IgD-negative memory B cell (primary cell): ENCODE measurements at regions not wholly inside any gene's neighbourhood (a gene's known extent, or its start where the extent isn't known, plus 50 kb on each side); places are given as distances from the start of the nearest gene placed in this dataset.
"Not testable (repeated sequence)": the region's sequence is repeated elsewhere in the genome, so short reads cannot be mapped to it uniquely, and the experiment has no call there.

ENCODE experiments used
- H3K27ac Mint-ChIP-seq, 3 donors: one replicate each; pipeline ENCODE4 v1.8.0; 2020 to 2022; ENCODE audit warnings: mild to moderate bottlenecking in 3 of 3, mixed read lengths in 3 of 3, moderate library complexity in 1 of 3
- H3K27me3 Mint-ChIP-seq: one replicate; pipeline ENCODE4 v1.8.0; 2021; ENCODE audit warnings: mixed read lengths
- H3K36me3 Mint-ChIP-seq: one replicate; pipeline ENCODE4 v1.8.0; 2020; ENCODE audit warnings: mild to moderate bottlenecking, mixed read lengths
- H3K4me1 Mint-ChIP-seq, 3 donors: one replicate each; pipeline ENCODE4 v1.8.0; 2020 to 2022; ENCODE audit warnings: mixed read lengths in 3 of 3, mild to moderate bottlenecking in 1 of 3
- H3K4me3 Mint-ChIP-seq, 4 donors: one replicate each; pipeline ENCODE4 v1.8.0; 2020 to 2022; ENCODE audit warnings: mild to moderate bottlenecking in 4 of 4, mixed read lengths in 4 of 4, moderate library complexity in 3 of 4
- H3K9me3 Mint-ChIP-seq, 3 donors: one replicate each; pipeline ENCODE4 v1.8.0; 2020 to 2021; ENCODE audit warnings: mixed read lengths in 3 of 3, mild to moderate bottlenecking in 1 of 3

DNA sequence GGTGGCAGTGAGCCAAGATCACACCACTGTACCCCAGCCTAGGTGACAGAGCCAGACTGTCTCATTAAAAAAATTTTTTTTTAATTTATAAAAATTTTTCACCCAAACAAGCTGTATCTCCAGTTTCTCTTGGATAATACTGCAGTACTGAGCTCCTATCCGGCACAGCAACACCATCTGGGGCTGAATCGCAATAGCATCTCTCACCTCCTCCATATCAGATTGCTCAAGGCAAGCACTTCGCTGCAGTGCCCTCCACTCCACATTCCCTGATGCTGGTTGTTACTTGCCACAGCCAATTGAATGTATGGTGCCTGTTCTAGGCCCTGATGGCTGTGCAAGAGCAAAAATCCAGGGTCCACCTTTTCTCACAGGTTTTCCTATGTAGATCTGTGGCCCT is 69.3 kb upstream of the FAM241A start:
- Mint-ChIP-seq H3K36me3 (no peaks in the 10 kb centered on the region), H3K9me3 (peaks cover 0 to 11% (median 3%) of the 10 kb centered on the region in 3 donors), H3K27ac (no peak overlapping the region), H3K4me3 (peak overlapping the region in 1 of 4 donors; percentile 30), H3K4me1 (peaks cover 0 to 3% (median 0%) of the 10 kb centered on the region in 3 donors), H3K27me3 (peaks cover 3% of the 10 kb centered on the region)

DNA sequence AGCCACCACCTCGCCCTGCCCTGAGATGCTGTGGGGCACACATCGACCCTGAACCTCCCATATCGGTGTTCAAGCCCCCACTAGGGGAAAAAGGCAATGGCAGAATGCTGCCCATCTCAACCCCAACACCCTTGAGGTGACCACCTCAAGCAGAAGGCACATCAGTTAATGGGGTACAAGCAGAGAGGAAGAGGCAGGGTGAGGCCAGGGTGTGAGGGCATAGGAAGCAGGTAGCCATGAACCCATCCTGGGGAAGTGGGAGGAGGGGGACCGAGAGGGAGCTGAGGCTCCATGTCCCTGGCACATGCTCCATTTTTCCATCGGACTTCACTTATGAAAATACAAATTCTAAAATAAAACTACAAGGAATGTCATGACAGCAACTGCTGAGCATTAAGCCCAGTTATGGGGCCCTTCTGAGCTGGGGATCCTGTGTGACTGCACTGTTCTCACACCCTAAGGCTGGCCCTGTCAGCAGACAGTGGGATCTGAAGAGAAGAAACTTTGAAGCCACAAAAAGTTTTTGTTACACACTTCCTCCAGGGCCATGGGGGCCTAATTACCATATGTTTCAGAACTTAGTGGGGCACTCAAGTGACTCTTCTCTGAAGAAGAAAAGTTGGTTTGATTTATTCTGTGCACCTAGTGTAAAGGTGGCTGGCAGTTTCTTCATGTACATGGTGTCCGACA is 68.2 kb upstream of the FAM241A start:
- Mint-ChIP-seq H3K27me3 (peaks cover 3% of the 10 kb centered on the region), H3K4me3 (no peak overlapping the region), H3K9me3 (peaks cover 0 to 11% (median 3%) of the 10 kb centered on the region in 3 donors), H3K27ac (no peak overlapping the region), H3K36me3 (no peaks in the 10 kb centered on the region), H3K4me1 (peaks cover 0 to 3% (median 0%) of the 10 kb centered on the region in 3 donors)

DNA sequence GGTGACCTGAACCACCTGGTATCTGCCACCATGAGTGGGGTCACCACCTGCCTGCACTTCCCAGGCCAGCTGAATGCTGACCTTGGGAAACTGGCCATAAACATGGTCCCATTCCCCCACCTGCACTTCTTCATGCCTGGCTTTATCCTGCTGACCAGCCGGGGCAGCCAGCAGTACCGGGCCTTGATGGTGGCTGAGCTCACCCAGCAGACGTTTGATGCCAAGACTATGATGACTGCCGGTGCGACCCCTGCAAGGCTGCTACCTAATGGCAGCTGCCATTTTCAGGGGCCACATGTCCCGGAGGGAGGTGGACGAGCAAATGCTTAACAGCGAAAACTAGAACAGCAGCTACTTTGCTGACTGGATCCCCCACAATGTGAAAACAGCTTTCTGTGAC is 67.5 kb upstream of the FAM241A start:
- Mint-ChIP-seq H3K9me3 (peaks cover 0 to 7% (median 3%) of the 10 kb centered on the region in 3 donors), H3K4me3 (no peak overlapping the region), H3K27ac (no peak overlapping the region), H3K36me3 (no peaks in the 10 kb centered on the region), H3K4me1 (peaks cover 0 to 3% (median 0%) of the 10 kb centered on the region in 3 donors), H3K27me3 (peaks cover 1% of the 10 kb centered on the region)

DNA sequence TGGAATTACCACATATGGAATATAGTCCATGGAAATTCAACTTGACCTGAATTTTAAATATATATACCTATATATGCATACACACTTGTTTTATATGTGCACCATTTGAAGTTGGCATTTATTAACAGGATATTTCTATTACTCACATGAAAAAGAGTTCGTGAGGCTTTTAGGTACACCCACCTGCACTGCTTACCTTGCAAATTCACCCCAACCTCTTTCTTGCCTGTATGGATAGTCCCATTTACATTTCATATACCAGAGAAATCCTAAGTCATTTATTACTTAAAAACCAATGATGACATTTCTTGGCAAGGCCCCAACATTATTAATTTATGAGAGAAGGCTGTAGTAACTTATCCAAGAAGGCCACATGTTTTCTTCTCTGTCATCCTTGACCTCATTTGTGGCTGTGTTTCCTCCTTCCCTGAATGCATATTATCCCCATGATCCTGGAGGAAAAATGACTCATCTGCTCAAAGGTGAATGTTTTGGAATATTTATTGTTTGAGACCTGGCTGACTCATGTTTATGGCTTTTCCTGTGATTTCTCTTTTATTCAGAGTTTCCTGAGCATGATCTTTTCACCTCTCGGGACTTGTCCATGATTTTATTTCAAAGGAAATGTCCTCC is 62.2 kb upstream of the FAM241A start:
- Mint-ChIP-seq H3K36me3 (no peaks in the 10 kb centered on the region), H3K4me1 (no peaks in the 10 kb centered on the region), H3K27me3 (no peaks in the 10 kb centered on the region), H3K27ac (no peak overlapping the region), H3K9me3 (no peaks in the 10 kb centered on the region), H3K4me3 (no peak overlapping the region)

DNA sequence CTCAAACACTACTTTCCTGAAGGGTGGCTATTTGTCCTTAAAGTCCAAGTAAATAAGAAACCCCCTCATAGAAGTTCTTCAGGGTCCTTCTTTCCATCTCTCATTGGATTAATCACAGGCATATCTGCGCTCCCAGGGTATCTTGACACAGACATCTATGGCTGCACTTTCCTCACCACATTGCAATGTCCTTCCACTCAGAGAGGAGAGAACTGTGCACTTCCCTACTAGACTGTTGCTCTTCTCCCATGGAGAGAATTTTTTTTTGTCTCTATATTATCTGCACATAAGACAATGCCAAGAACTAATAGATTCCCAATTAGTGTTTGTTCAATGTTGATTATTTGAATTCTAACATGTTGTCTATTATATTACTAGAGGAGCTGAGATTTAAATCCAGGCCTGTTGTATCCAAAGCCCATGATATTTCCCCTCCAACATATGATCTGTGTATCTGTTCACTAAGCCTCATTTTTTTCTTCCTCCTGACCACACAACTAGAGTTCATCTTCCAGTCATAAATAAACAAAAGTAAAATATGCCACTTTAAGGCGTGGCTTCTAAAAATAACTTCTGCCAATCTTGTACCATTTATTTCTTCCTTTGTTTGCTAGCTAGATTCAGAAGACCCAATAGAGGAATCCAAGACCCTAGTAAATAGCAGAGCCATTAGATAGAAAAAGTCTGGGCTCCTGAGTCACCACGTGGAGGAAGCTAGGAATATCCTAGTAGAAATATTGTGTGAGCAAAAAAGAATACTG is 61.5 kb upstream of the FAM241A start:
- peaks cover 0 to 2% (median 0%) of the 10 kb centered on the region in 3 donors for H3K9me3 Mint-ChIP-seq

DNA sequence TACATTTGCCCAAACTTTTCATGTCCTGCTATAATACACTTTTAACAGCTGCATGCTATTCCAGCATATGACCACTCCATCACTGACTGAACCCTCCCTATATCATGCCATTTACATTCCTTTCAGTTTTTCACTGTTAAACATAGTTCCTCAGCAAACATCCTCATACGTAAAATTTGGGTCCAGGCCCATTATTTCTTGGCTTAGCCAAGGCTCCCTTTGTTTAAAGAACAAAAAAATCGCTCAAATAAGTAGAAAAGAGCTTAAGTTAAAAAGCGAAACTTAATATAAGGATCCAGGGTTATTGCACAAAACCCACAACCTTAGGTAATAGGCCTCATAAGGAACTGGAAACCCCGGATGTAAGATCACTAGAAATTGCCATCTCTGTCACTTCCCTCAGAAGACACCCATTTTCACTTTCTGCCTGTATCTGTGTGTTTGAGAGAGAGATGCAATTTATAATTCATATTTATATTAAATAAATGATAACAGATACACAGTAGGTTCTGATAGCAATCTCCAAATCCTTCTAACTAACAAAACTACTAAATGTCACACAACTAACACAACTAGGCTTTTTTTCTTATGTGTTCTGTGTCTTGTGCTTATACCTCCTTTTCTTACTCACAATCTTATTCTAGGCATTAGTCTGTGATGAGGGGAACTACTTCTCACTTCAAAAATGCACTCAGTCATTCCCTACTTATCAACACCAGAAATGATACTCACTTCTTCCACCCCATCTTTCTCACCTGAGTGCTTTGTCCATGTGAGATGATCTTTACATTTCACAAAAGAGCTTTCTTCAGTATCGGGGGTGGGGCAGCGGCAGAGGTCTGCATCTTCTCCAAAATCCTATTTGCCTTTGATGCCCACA is 59.9 kb upstream of the FAM241A start:
- H3K27ac Mint-ChIP-seq, result no peak overlapping the region
- peaks cover 0 to 2% (median 0%) of the 10 kb centered on the region in 3 donors for H3K9me3 Mint-ChIP-seq
- H3K4me1 Mint-ChIP-seq, result no peaks in the 10 kb centered on the region
- H3K27me3 Mint-ChIP-seq, result no peaks in the 10 kb centered on the region
- no peak overlapping the region for H3K4me3 Mint-ChIP-seq
- H3K36me3 Mint-ChIP-seq, result no peaks in the 10 kb centered on the region

More for the DNA sequence above, 61.5 kb upstream of the FAM241A start:
- Mint-ChIP-seq H3K4me1 (no peaks in the 10 kb centered on the region), H3K27ac (no peak overlapping the region), H3K4me3 (no peak overlapping the region), H3K27me3 (no peaks in the 10 kb centered on the region), H3K36me3 (no peaks in the 10 kb centered on the region)

DNA sequence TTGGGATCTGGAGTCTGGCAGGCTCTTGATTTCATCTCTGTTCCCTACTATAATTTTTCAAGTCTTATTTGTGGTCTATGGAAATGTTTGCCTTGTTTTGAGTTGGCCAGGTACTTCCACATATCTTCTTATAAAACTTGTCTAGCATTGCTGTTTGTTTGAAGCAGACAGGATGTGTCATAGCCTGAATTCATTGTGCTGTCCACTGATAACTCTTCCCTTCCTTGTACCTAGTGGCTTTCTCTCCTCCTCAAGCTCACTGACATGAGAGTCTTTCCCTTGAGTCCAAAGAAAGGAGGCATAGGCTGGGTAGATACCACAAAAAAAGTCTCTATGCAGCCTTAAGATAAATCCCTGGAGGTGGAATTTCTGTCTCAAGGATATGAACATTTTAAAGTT is 59.2 kb upstream of the FAM241A start:
- Mint-ChIP-seq H3K27me3 (no peaks in the 10 kb centered on the region), H3K27ac (no peak overlapping the region), H3K9me3 (peaks cover 0 to 2% (median 0%) of the 10 kb centered on the region in 3 donors), H3K4me3 (no peak overlapping the region), H3K4me1 (no peaks in the 10 kb centered on the region), H3K36me3 (no peaks in the 10 kb centered on the region)

DNA sequence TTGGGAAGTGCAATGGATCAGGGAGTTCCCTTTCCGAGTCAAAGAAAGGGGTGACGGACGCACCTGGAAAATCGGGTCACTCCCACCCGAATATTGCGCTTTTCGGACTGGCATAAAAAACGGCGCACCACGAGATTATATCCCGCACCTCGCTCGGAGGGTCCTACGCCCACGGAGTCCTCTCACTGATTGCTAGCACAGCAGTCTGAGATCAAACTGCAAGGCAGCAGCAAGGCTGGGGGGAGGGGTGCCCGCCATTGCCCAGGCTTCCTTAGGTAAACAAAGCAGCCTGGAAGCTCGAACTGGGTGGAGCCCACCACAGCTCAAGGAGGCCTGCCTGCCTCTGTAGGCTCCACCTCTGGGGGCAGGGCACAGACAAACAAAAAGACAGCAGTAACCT is 58.6 kb upstream of the FAM241A start:
- H3K27me3 Mint-ChIP-seq, H3K36me3 Mint-ChIP-seq, H3K9me3 Mint-ChIP-seq, H3K4me1 Mint-ChIP-seq, H3K27ac Mint-ChIP-seq, H3K4me3 Mint-ChIP-seq: not testable (repeated sequence)

DNA sequence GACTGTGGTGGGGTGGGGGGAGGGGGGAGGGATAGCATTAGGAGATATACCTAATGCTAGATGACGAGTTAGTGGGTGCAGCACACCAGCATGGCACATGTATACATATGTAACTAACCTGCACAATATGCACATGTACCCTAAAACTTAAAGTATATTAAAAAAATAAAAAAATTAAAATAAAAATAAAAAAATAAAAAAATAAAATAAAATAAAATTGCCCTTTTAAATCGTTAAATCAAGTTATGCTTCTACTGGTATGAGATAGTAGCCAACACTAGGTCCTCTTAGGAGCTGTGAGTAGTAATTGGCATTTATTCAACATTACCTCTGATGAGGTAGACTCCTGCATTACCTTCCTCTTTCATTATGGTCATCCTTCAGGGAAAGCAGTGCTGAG is 52.9 kb upstream of the FAM241A start:
- not testable (repeated sequence) for H3K4me1 Mint-ChIP-seq, H3K4me3 Mint-ChIP-seq, H3K9me3 Mint-ChIP-seq, H3K27me3 Mint-ChIP-seq, H3K36me3 Mint-ChIP-seq, H3K27ac Mint-ChIP-seq

DNA sequence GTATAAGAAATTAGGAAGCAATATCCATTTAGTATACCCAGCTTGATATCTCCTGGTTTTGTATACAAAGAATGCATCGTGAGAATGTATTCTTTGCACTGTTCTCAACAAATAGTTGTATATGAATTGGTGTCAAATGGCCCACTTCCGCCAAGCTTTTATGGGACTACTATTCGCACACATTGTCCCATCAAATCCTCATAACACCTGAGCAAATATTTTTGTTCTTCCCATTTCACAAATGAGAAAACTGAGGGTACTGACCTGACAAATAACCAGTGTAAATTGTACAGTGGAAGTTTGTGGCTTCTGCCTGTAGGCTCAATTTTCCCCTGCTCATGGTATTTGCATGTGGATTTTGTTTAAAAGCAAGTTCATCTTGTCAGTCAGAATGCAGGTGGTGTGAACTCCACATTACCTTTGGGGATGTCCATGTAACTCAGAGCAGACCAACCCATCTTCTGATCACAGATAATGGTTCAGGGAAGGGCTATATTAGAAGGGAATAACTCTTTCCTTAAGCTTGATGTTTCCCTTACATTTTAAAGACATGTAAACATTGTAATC is 51.5 kb upstream of the FAM241A start:
- Mint-ChIP-seq H3K27ac (no peak overlapping the region), H3K36me3 (no peaks in the 10 kb centered on the region), H3K4me3 (no peak overlapping the region), H3K4me1 (no peaks in the 10 kb centered on the region), H3K27me3 (no peaks in the 10 kb centered on the region), H3K9me3 (no peaks in the 10 kb centered on the region)

DNA sequence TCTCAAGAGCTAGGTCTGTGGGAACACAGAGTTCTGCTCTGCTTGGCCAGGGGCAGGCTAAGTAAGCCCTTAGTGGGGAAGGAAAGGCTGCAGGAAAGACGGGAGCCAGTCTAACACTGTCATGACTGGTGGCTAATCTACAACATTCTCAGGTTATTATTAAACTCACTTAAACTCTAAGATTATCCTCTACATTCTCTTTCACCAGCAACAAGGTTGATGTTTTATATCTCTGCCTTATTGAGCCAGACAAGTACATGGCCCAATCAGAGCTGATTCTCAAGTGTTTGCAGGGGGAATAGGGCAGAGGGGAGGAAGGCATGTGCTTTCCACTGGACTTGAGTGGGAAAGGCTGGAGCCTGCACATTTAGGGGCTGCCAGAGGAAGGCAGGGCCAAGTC is 50.9 kb upstream of the FAM241A start:
- Mint-ChIP-seq H3K4me1 (no peaks in the 10 kb centered on the region), H3K27ac (no peak overlapping the region), H3K4me3 (no peak overlapping the region), H3K36me3 (no peaks in the 10 kb centered on the region), H3K9me3 (no peaks in the 10 kb centered on the region), H3K27me3 (no peaks in the 10 kb centered on the region)
